H1 (cell line): ENCODE measurements at regions not wholly inside any gene's neighbourhood (a gene's known extent, or its start where the extent isn't known, plus 50 kb on each side); places are given as distances from the start of the nearest gene placed in this dataset.

Experiments
- CHD7 ChIP-seq: fragments of 300-600 bp; sonication (generic); IDR thresholded peaks from 2 replicates; pipeline ENCODE4 v1.7.1; 2012; ENCODE audit warnings: low read length, moderate library complexity, mild to moderate bottlenecking, inconsistent platforms; ENCODE audit not compliant: insufficient replicate concordance
- NRF1 ChIP-seq: IDR thresholded peaks from 2 replicates; pipeline ENCODE4 v1.6.1; 2011; ENCODE audit warnings: mild to moderate bottlenecking, low read depth, low read length, improper control_type of control experiment
- SP1 ChIP-seq: IDR thresholded peaks from 2 replicates; pipeline ENCODE4 v1.6.1; 2011; ENCODE audit warnings: low read depth, low read length

- TF ChIP-seq CHD7 (no peak), SP1 (no peak), NRF1 (no peak)
These were observed 96.3 kb upstream of the ANKRD1 start (continued) for GRCh38 chr10:91017198-91017597.
